Stimulated activated CD4-positive, alpha-beta T cell treated with anti-CD3 and anti-CD28 coated beads, Interleukin-15, amount 100 ng/mL, for 24 hours (primary cell): ENCODE measurements at regions not wholly inside any gene's neighbourhood (a gene's known extent, or its start where the extent isn't known, plus 50 kb on each side); places are given as distances from the start of the nearest gene placed in this dataset.
"Not testable (repeated sequence)": the region's sequence is repeated elsewhere in the genome, so short reads cannot be mapped to it uniquely, and the experiment has no call there.

Experiments used
- DNase-seq: peaks from one replicate; pipeline ENCODE4 v3.0.0-alpha.2; 2020

DNA sequence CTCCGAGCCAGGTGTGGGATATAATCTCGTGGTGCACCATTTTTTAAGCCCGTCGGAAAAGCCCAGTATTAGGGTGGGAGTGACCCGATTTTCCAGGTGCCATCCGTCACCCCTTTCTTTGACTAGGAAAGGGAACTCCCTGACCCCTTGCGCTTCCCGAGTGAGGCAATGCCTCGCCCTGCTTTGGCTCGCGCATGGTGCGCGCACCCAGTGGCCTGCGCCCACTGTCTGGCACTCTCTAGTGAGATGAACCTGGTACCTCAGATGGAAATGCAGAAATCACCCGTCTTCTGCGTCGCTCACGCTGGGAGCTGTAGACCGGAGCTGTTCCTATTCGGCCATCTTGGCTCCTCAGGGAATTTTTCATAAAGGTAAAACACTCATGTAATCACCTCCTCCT, 63.9 kb downstream of the RWDD3 start:
- not testable (repeated sequence) for DNase-seq

DNA sequence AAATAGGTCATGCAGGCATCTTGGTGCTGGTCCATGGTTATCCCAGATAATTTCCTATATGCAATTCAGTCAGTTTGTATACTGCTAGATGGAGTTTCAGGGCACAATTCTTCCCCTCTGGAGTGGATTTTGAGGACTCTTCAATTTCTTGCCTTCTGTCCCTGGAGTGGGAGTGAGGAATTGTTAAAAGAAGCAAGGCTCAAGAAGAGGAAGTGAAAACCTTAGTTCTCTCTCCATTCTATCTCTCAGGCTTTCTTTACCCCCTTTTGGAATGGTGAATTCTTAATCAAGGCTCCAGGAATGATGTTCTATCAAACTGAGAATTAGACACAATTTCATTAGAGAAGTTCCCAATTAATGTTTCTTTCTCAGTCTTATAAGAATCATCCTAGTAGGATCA, 67.1 kb downstream of the RWDD3 start:
- DNase-seq = no peak

DNA sequence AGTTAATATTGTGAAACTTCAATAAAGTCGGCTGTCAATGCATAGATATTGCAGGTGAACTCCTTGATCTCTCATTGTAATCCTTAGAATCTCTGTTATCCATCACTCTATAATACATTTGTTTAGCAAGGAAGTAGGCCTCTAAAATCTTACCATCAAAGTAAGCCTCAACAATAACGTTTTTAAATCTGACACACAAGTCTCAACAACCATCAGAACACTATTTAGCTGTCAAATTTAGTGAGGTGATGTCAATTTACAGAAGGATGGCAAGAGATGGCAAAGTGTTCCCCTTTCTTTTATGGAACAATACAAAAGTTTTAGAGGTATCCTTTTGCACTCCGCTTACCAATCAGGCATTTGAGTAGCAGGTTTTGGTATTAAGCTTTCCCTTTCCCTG, 67.6 kb downstream of the RWDD3 start:
- no peak for DNase-seq

- no peak for DNase-seq
These were observed 70.8 kb downstream of the RWDD3 start for GRCh38 chr1:95304803-95305202.

DNA sequence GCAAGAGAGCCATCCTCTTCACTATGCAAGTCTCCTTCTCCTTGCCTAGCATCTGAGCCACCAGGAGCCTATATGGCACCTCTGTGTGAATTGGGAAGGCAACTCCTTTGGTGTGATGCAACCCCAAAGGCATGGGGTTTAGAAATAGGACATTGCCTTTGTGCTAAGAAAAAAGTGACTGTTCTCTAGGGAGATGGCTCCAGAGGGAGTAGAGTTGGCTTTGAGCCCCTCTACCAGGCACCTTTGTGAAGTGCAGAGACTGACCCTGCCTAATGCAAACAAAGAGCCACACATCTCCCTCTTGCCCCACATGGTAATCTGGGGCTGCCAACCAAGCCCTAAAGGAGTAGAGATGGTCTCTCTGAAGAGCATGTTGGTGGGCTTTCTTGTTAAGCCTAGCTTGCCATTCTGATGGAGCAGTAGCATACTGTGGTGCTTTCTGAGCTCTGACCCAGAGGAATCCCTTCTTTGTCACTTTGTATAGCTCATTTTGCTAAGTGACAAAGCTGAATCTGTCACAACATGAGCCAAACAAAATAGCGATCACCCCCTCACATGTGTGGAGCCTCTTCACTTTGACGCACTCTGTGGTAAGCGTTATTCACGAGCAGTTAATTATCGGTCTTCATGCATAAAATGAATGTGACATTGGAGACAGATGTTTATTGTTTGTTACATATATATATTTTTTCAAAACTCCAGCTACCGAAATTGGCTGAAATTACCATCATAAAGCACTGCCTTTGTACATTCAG, 74.4 kb downstream of the RWDD3 start:
- DNase-seq = no peak

GRCh38 chr1:95309031-95309471, 75.0 kb downstream of the RWDD3 start:
- DNase-seq = no peak

DNA sequence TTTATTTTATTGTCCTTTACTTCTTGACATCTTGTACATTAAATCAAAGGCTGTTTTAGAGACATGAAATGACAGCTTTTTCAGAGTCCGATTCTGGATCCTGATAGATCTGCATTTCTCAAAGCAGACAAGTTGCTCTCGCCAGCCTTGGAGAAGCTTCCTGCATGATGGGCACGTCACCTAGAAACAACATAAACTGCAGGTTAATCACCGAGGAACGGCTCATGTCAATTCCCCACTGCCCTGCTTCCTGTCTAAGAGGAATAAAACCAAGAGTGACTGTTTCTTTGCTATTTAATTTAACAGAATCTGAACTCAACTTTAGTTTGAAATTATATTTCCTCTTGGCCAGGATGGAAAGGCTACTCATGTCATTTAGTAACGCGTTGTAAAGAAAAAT, 77.0 kb downstream of the RWDD3 start:
- no peak for DNase-seq

- DNase-seq = no peak
These were observed 77.8 kb downstream of the RWDD3 start for GRCh38 chr1:95311762-95312161.

DNA sequence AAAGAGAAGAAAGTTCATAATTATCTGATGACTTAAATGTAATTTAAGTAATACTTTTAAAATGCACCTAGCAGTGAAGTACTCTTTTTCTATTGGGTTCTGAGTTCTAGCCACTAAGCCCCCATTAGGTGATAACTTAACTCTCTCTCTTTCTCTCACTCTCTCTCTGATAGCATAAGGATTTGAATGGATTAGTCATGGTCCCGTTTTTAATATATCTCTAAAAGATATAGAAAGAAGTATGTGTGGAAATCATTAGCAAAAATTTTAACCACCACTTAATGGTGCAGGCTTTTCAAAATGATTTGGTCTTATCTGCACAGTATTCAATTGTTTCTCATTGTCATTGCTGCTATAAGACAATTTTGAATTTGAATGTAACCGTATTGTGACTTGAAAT, 78.2 kb downstream of the RWDD3 start:
- DNase-seq = no peak

DNA sequence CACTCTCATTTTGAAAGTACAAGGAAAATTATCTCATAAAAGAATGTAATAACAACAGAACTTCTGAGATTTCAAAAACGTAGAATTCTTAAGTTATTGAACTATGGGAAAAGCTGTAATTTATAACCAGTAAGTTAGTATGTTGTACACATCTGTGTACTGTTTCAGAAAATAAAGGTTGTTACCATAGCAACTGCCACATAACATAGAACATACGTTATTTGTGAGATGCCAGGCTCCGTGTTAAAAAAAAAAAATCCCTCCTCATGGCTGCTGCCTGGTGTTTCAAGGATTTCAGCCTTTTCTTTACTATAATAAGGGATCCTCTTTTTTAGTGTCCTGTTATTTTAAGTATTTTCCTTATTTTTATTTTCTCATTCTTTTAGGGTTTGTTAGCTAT, 79.5 kb downstream of the RWDD3 start:
- DNase-seq = no peak

DNA sequence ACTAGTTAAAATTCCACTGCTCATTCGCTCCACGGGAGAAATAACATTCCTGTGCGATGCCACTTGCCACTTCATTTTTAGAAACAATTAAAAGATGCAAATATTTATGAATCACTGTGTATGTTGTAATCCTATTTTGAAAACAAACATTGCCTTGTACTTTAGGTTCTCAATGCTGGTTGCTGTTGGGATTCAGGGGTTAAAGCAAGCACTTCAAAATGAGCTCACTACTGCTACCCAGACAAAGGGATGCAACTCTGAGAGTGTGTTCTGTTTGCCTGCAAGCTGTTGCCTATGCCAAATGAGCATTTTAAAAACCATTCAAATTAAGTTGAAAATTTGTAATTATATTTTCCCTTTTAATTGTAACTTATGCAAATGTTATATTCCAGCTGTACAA, 87.5 kb downstream of the RWDD3 start:
- no peak for DNase-seq

DNA sequence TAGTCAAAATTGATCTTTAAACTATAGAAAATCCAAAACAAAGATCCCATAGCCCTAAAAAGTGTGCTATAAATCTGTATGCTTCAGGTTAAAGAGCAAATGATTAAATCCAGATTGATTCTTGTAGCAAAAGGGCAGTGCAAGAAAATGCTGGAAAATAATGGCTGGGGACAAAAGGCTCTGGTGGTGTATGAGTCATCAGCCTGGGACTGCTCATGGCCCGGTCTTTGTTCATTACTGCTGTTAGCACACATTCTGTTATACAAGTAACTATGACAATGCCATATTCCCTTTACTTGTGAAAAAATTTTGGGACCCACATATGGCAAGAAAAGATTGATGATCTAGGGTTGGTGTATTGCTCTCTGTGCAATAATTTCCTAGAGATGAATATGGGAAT, 89.1 kb downstream of the RWDD3 start:
- no peak for DNase-seq

GRCh38 chr1:95325349-95325748, 91.3 kb downstream of the RWDD3 start:
- DNase-seq = no peak

- DNase-seq = no peak
These were observed 92.0 kb downstream of the RWDD3 start for GRCh38 chr1:95326023-95326422.

GRCh38 chr1:95332754-95333153, 98.7 kb downstream of the RWDD3 start:
- DNase-seq = no peak

GRCh38 chr1:95339377-95339776, 105.4 kb downstream of the RWDD3 start:
- DNase-seq = no peak

- DNase-seq = no peak
These were observed 106.1 kb downstream of the RWDD3 start for GRCh38 chr1:95340061-95340460.

DNA sequence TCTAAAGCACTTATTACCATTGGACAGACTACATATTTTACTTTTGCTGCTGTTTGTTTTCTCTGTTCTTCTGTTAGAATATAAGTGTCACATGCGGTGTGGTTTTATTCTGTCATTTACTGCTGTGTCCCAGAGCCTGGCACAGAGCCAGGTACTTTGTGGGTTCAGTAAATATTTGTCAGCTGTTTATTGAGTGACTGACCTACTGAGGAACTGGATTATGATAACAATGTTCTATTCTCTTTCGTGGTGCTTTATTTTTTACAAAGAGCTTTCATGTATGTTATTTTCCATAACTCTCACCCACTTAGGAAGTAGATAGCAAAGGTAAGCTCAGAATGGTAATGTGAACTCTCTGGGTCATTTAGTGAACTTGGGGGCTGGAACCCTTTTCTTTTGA, 118.8 kb downstream of the RWDD3 start:
- DNase-seq = no peak

DNA sequence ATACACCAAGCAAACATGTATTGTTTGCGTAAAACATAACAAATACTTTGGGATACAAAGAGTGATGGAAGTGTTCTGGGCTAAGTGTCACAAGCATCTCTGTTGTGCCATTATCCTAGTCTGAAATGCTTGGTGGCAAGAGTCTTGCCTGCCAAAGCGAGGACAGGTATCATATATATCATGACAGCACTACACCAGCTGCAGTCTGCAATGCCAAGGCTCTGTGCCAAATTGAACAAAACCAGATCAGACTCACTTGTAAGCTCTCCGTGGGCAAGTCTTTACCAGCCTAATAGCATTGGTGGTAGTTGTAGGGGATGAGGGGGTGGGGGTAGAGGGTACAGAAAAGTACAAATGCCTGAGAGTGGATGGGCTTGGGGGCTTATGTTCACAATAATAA, 119.2 kb downstream of the RWDD3 start:
- DNase-seq = no peak

GRCh38 chr1:95364546-95364945, 130.5 kb downstream of the RWDD3 start:
- DNase-seq = no peak

DNA sequence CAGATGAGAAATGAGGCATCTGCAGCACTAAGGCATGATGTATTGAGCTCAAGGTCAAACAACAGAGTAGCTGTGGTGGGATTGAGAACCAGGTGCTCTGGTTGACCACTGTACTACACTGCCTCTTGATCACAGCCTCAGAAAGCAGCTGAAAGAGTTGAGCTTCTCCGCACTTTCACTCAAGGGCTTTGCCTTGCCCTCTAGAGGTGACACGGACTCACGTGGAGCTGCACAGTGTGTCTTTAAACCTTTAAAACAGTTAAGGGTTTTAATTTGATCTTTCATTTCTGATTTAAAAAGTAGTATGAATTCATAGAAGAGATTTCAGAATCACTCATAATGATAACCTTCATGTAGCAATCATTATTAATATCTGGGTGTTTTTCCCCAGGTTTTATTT, 132.5 kb downstream of the RWDD3 start:
- no peak for DNase-seq

DNA sequence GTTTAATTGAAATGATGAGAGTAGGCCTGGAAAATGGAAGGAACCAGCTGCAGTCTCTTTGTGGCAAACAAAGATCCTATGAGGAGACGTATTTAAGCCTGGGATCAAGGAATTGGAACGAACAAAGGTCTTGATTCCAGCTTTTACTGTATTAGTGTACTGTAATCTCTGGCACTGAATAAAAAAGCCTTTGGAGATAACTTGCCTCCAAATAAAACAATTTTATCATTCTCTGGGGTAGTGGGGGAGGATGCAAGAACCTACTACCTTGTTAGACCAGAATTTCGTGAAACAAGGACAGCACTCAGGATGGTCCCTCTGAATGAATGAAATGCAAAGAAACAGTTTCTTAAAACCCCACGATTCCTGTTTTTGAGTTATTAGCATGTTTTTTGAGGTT, 134.2 kb downstream of the RWDD3 start:
- no peak for DNase-seq

DNA sequence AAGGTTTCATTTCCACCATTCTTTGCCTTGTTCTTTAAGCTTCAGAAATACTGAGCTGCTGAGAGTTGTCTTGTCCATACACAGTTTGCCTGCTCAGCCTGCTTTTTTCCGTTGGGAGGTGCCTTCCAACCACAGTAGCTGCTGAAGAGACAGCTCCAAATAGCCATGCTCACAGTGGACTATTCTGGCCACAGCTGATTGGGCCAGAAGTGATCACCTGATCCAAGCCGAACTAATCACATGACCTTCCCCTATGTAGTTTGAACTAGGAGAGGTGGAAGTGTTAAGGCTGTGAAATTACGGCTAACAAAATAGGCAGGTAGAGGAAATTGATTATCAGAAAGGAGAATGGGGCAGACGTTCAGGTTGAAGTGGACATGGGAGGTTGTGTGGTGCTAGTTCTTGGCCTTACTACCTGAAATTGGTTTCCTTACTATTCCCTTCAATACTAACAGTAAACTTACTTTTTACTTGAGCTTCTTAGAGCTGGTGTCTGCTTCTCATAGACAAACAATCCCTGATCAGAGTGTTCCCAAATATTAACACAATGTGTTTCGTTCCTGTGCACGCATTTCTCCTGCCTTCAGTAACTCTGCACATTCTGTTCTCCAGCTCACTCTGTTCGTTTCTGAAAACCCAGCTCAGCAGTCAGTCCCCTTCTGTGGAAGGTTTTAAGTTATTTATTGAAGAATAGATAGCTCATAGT, 136.1 kb downstream of the RWDD3 start:
- no peak for DNase-seq

DNA sequence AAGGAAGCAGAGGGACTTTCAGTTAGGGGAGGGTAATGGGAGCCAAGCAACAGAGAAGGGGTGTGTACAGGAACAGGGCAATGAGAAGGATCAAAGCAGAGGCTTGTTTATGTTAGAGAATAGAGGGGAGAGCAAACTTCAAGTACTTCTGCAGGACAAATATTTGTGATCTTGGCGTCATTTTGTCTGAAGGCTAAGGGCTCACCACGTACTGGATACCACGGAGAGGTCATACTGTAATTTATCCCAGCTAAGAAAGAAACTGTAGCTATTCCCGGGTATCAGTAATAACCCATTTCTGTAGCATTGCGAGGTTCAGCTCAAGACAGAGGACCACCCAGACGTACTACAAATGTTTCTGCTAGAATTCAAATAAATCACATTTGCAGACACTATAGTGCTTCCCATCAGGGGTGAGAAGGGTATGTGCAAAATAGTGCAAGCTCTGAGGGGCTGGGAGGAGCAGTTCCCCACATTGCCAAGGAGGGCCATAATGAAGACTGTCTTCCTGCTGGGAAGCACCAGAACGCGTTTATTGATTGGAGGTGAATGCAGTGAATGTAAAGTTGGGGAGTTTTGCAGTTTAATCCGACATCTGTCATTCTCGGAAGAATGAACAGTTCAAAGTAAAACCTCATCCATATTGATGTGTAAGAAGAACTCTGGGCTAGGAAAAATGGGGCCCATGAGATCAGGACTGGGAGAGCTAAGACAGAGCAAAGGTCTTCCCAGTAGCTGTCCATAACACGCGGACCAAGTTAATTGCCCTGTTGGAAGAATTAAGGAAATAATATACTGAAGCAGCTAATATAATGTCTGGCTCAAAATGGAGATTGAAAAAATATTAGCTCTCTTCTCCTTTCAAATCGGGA, 136.9 kb downstream of the RWDD3 start:
- DNase-seq = no peak
